K562 (cell line): ENCODE measurements at regions not wholly inside any gene's neighbourhood (a gene's known extent, or its start where the extent isn't known, plus 50 kb on each side); places are given as distances from the start of the nearest gene placed in this dataset.

Experiments used
- ATAC-seq: fragments of 200-7000 bp; cut with Tn5 transposase; 3 replicates; pipeline ENCODE4 v1.9.1; 2020; ENCODE audit warnings: moderate library complexity
- BruUV-seq: library from RNA; stranded (reverse); fragments of 400-500 nt; replicated peaks from 2 replicates; lab custom pipeline; 2021; lab: Mats Ljungman, UMichigan
- CTCF ChIA-PET: fragments of 300-600 bp; formaldehyde crosslinking; extraction: SDS; loops from one replicate; lab custom pipeline; 2021; ENCODE audit warnings: low intra/inter-chr PET ratio; lab: Yijun Ruan, JAX
- POLR2A ChIA-PET: fragments of 300-600, 350-650 bp; sonication (Branson Sonifier 250); formaldehyde crosslinking; extraction: SDS; loops from one replicate; lab custom pipeline; 2021; ENCODE audit warnings: antibody characterized with exemption, inconsistent platforms; lab: Yijun Ruan, JAX
- DNase-seq, 4 experiments: peaks; one replicate each; pipeline versions ENCODE4 v3.0.0 to v3.0.0-alpha.2; 2011 to 2018; ENCODE audit warnings: low spot score in 3 of 4, mixed read lengths in 3 of 4; ENCODE audit errors: extremely low read depth in 1 of 4
- FAIRE-seq: peaks from 2 replicates; lab custom pipeline; 2011; peaks lifted over from hg19 to GRCh38; lab: Jason Lieb, UNC
- H2AFZ ChIP-seq: 2 replicates; pipeline ENCODE4 v1.6.0; 2011; ENCODE audit warnings: low read depth, low read length, control low read depth, inconsistent platforms
- H3K27ac ChIP-seq: fragments of 200-600 bp; 3 replicates; pipeline ENCODE4 v1.8.0; 2011; ENCODE audit warnings: low read depth, mild to moderate bottlenecking, control low read depth, inconsistent platforms, low read length, moderate library complexity, mixed read lengths; ENCODE audit errors: extremely low read depth
- H3K27me3 ChIP-seq, 2 experiments: fragments of 300-600 bp in 1 of 2; 2 replicates in 1 of 2; 3 replicates in 1 of 2; pipeline versions ENCODE4 v1.6.0 to v1.8.0; 2011; ENCODE audit warnings: inconsistent platforms in 2 of 2, low read length in 2 of 2, mild to moderate bottlenecking in 1 of 2, mixed read lengths in 1 of 2, moderate library complexity in 1 of 2; ENCODE audit not compliant: control insufficient read depth in 2 of 2, insufficient read depth in 2 of 2
- H3K36me3 ChIP-seq: fragments of 300-600 bp; 3 replicates; pipeline ENCODE4 v1.8.0; 2011; ENCODE audit warnings: mild to moderate bottlenecking, low read length, inconsistent platforms; ENCODE audit not compliant: control insufficient read depth, insufficient read depth
- H3K4me1 ChIP-seq, 2 experiments: fragments of 200-600 bp in 1 of 2; replicated peaks in 1 of 2; 2 replicates in 1 of 2; 3 replicates in 1 of 2; pipeline versions ENCODE4 v1.5.1 to v1.8.0; 2011; ENCODE audit warnings: inconsistent platforms in 2 of 2, low read length in 2 of 2, mild to moderate bottlenecking in 1 of 2, mixed read lengths in 1 of 2, moderate library complexity in 1 of 2; ENCODE audit not compliant: control insufficient read depth in 2 of 2, insufficient read depth in 2 of 2
- H3K4me2 ChIP-seq: 2 replicates; pipeline ENCODE4 v1.6.1; 2011; ENCODE audit warnings: low read length, control low read depth, inconsistent platforms, mixed read lengths; ENCODE audit not compliant: insufficient read depth
- H3K4me3 ChIP-seq: fragments of 200-600 bp; sonication (generic), shearing (Covaris generic); 2 replicates; pipeline ENCODE4 v1.5.1; 2016; ENCODE audit warnings: control low read depth, inconsistent platforms
- H3K79me2 ChIP-seq: fragments of 200-600 bp; 3 replicates; pipeline ENCODE4 v1.8.0; 2011; ENCODE audit warnings: low read length, inconsistent platforms; ENCODE audit not compliant: control insufficient read depth, insufficient read depth
- H3K9ac ChIP-seq, 2 experiments: 2 replicates each; pipeline versions ENCODE4 v1.6.0 to v1.6.1; 2011; ENCODE audit warnings: low read depth in 2 of 2, low read length in 2 of 2, control low read depth in 1 of 2, inconsistent platforms in 1 of 2, mild to moderate bottlenecking in 1 of 2, mixed read lengths in 1 of 2; ENCODE audit not compliant: insufficient read depth in 1 of 2
- H3K9me1 ChIP-seq: one replicate; pipeline ENCODE4 v1.6.0; 2011; ENCODE audit warnings: inconsistent platforms, mild to moderate bottlenecking, low read length, moderate library complexity; ENCODE audit not compliant: control insufficient read depth, insufficient read depth
- H3K9me3 ChIP-seq: replicated peaks from 2 replicates; pipeline ENCODE4 v1.5.1; 2011; ENCODE audit warnings: low read depth, low read length, inconsistent platforms; ENCODE audit not compliant: control insufficient read depth, insufficient read depth
- H4K20me1 ChIP-seq: replicated peaks from 2 replicates; pipeline ENCODE4 v1.6.1; 2011; ENCODE audit warnings: low read length, inconsistent platforms, mixed read lengths; ENCODE audit not compliant: control insufficient read depth, insufficient read depth
- BMI1 ChIP-seq: fragments of 150-350 bp; IDR thresholded peaks from 2 replicates; pipeline ENCODE4 v1.6.1; 2014; ENCODE audit warnings: low read length
- MAZ ChIP-seq, 2 experiments: fragments of 450-650 bp in 1 of 2; sonication (generic) in 1 of 2; formaldehyde crosslinking; IDR thresholded peaks in 1 of 2; conservative IDR thresholded peaks in 1 of 2; 2 replicates each; pipeline versions ENCODE4 v1.4.0 to v1.5.0; 2020; ENCODE audit warnings: mild to moderate bottlenecking in 1 of 2, missing genetic modification reagents in 1 of 2
- PURB ChIP-seq: sonication (generic); formaldehyde crosslinking; IDR thresholded peaks from 2 replicates; pipeline ENCODE4 v1.9.0; 2021; ENCODE audit warnings: low read depth, mild to moderate bottlenecking, missing genetic modification reagents
- ZFP36 ChIP-seq: fragments of 150-350 bp; IDR thresholded peaks from 2 replicates; pipeline ENCODE4 v1.6.1; 2018; ENCODE audit warnings: low read length, low read depth; ENCODE audit not compliant: partially characterized antibody
- ZKSCAN1 ChIP-seq: fragments of 150-350 bp; IDR thresholded peaks from 2 replicates; pipeline ENCODE4 v1.6.1; 2016; ENCODE audit warnings: low read depth, low read length
- ZNF507 ChIP-seq: conservative IDR thresholded peaks from 2 replicates; pipeline ENCODE4 v1.6.1; 2017; ENCODE audit warnings: missing genetic modification characterization, missing compliant biosample characterization
- ZSCAN29 ChIP-seq: fragments of 450-650 bp; IDR thresholded peaks from 2 replicates; pipeline ENCODE4 v1.6.1; 2017
- in situ Hi-C: fragments of 300-500 bp; cut with MboI; formaldehyde crosslinking; loops from 4 replicates; pipeline ENCODE4 v1.15.0; 2018; ENCODE audit warnings: inconsistent platforms, mixed read lengths
- intact Hi-C: fragments of 100-400 bp; cut with micrococcal nuclease; formaldehyde crosslinking; loops from 2 replicates; pipeline ENCODE4 v1.14.2; 2022
- TF ChIP-seq, protein P1 (sequence below): sonication (generic); formaldehyde crosslinking; IDR thresholded peaks from 2 replicates; pipeline ENCODE4 v1.8.0; 2022; ENCODE audit warnings: mild to moderate bottlenecking, missing genetic modification reagents, borderline replicate concordance
- TF ChIP-seq, protein P2 (sequence below): fragments of 200-800 bp; sonication (Bioruptor generic); IDR thresholded peaks from 2 replicates; pipeline ENCODE4 v1.6.1; 2017; ENCODE audit warnings: missing genetic modification characterization, missing compliant biosample characterization

DNA sequence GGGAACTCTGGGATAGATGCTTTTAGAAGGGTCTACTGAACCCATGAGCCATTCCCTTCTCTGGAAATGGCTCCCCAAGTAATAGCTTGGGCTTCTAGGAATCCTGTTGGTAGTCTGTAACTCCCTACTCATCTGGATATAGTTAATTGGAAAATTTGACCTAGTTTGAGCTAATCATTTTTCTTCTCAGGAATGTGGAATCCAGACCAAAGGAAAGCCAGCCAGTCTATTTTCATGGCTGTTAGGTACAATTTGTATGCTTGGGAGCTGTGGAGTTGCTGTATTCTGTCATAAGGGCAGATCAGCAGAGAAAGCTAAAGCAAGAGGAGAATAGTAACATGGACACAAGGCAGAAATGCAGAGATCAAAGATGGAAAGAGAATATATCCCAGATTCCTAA, 71.6 kb upstream of the C1GALT1 start:
- no peak for ATAC-seq
- H2AFZ ChIP-seq, result no peak overlapping the region
- CTCF ChIA-PET, result no interaction called here
- no peak for TF ChIP-seq ZFP36
- TF ChIP-seq, protein P1, sequence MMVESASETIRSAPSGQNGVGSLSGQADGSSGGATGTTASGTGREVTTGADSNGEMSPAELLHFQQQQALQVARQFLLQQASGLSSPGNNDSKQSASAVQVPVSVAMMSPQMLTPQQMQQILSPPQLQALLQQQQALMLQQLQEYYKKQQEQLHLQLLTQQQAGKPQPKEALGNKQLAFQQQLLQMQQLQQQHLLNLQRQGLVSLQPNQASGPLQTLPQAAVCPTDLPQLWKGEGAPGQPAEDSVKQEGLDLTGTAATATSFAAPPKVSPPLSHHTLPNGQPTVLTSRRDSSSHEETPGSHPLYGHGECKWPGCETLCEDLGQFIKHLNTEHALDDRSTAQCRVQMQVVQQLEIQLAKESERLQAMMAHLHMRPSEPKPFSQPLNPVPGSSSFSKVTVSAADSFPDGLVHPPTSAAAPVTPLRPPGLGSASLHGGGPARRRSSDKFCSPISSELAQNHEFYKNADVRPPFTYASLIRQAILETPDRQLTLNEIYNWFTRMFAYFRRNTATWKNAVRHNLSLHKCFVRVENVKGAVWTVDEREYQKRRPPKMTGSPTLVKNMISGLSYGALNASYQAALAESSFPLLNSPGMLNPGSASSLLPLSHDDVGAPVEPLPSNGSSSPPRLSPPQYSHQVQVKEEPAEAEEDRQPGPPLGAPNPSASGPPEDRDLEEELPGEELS (CRISPR knock-in tag), result no peak
- no peak for TF ChIP-seq ZNF507 (tag)
- TF ChIP-seq MAZ (CRISPR knock-in tag; conservative IDR thresholded peaks at IDR 0.05 in 1 of 2, IDR thresholded peaks at IDR 0.05 in 1 of 2), result no peak
- no peak for TF ChIP-seq BMI1
- no peak for TF ChIP-seq ZSCAN29
- TF ChIP-seq, protein P2, sequence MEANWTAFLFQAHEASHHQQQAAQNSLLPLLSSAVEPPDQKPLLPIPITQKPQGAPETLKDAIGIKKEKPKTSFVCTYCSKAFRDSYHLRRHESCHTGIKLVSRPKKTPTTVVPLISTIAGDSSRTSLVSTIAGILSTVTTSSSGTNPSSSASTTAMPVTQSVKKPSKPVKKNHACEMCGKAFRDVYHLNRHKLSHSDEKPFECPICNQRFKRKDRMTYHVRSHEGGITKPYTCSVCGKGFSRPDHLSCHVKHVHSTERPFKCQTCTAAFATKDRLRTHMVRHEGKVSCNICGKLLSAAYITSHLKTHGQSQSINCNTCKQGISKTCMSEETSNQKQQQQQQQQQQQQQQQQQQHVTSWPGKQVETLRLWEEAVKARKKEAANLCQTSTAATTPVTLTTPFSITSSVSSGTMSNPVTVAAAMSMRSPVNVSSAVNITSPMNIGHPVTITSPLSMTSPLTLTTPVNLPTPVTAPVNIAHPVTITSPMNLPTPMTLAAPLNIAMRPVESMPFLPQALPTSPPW (CRISPR knock-in tag), result no peak
- no peak for TF ChIP-seq ZKSCAN1
- TF ChIP-seq PURB (CRISPR knock-in tag), result no peak
- H3K4me3 ChIP-seq, result no peak overlapping the region
- DNase-seq, result no peak
- H3K4me2 ChIP-seq, result no peak overlapping the region
- H3K9ac ChIP-seq, result no peak overlapping the region
- FAIRE-seq, result no peak
- no peaks in the 10 kb centered on the region for H3K27me3 ChIP-seq
- H3K4me1 ChIP-seq, result no peaks in the 10 kb centered on the region
- POLR2A ChIA-PET, result interaction anchor here (0.8 kb wide), 2 partner anchors 10 to 11 kb away, joined by 3 read pairs; no protein-coding TSS in a partner anchor
- no peaks in the 10 kb centered on the region; the same call in 2 of the 3 replicates for H3K36me3 ChIP-seq
- H4K20me1 ChIP-seq, result no peaks in the 10 kb centered on the region
- no peaks in the 10 kb centered on the region; the same call in 1 of the 2 replicates for H3K9me3 ChIP-seq
- H3K27ac ChIP-seq, result no peak overlapping the region
- H3K79me2 ChIP-seq, result no peaks in the 10 kb centered on the region
- in situ Hi-C loops, result no loop called here
- intact Hi-C loops, result no loop called here
- BruUV-seq, result no TSS peak
- no peaks in the 10 kb centered on the region for H3K9me1 ChIP-seq
